AG09319 (cell line): ENCODE measurements at regions not wholly inside any gene's neighbourhood (a gene's known extent, or its start where the extent isn't known, plus 50 kb on each side); places are given as distances from the start of the nearest gene placed in this dataset.
A peak's percentile ranks its signal among the peaks of the same experiment; 100 is the strongest.

Experiments used
- DNase-seq: peaks from one replicate; pipeline ENCODE4 v3.0.0-alpha.2; 2010; ENCODE audit warnings: low read depth; ENCODE audit errors: extremely low read depth
- CTCF ChIP-seq: IDR thresholded peaks from 2 replicates; pipeline ENCODE4 v1.5.1; 2011; ENCODE audit warnings: low read depth, mild to moderate bottlenecking, inconsistent platforms, low read length, moderate library complexity

GRCh38 chr11:69887841-69888427, 68.7 kb upstream of the FGF3 start:
- DNase-seq, result no peak
- no peak for TF ChIP-seq CTCF

DNA sequence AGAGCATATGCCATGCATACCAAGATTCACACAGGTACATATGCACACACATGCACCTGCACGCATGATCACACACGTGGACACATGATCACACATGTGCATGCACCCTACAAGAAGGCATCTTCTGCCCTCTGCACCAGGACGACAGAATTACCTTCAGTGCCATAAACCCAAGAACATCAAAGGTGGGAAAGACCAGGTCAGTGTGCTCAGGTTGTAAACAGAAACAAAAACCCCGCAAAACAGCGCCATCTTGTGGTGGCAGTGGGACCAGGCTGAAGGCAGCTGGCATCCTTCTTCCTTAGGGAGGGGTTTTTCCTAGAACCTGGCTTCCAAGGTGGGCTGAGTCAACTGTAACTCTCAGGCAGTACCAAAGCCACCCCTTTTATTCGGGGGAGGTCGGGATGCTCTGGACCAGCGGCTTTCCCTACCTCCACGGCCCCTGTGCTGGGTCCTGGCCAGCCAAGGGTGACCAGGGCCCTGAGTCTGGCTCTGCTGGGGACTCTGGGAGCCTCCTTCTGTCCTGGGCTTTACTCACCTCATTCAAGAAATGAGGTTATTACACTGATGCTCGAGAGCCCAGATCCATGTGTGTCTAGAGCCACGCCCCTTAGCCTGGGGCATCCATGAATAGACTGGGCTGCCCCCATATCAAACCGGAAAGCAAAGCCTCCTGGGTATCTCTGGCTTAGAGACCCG, 69.4 kb upstream of the FGF3 start:
- peak; percentile 95 for TF ChIP-seq CTCF
- peak; percentile 16 for DNase-seq

DNA sequence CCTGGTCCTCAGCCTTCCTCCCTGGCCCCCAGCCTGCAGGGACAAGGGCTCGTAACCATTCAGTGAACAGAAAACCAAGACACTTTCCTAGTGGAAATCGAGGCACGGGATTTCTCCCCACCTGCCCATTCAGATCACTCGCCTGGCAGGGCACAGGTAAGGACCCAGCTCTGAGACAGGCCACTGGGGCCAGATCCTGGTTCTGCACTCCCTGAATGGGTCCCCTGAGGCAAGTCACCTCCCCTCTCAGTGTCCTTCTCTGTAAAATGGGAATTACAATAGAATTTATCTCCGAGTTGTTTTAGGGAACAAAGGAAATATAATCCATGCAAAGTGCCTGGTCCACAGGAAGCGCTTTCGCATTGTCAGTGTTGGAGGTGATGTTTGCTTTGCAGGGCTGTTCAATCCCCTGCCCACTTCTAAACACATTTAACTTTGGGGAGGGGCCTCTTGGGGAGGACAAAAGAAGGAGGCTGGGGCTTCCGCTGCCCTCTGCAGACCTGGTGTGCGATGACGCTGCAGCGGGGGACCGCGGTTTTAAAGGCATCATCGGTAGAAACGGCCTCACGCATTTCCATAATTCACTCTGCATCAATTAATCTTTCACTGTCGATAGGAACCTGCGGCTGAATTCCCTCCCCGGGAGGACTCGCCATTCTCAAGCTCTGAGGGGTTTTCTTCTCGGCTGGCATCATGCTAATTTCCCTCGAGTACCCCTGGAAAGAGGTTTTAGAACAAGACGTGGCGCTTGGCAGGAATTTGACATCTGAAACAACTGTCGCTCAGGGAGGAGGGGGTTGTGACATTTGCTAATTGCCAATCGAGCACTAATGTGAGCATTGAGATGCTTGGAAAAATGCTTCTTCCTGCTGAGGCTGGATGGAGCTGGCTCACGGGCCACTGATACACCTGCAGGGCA, 70.4 kb upstream of the FGF3 start:
- TF ChIP-seq CTCF, result no peak
- DNase-seq, result no peak

DNA sequence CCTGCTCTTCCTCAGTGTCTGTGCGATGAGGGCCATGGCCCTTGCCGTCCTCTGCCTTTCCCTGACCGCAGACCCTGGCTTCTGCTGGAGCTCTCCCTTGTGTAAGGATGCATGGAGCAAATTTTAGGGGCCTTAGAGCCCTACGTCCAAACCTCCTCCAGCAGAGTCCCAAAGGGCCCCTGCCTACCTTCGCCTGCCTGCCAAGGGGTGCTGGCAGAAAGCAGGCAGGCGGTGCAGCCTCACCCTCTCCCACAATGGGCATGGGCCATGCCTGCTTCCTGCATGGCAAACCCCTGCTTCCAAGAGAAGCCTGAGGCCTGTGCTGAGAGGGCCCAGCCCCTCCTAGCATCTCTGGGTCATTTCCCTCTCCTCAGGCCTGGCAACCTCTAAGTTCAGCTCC, 71.3 kb upstream of the FGF3 start:
- DNase-seq, result no peak
- TF ChIP-seq CTCF, result no peak

- no peak for TF ChIP-seq CTCF
- DNase-seq, result no peak
These were observed 72.4 kb upstream of the FGF3 start for GRCh38 chr11:69891421-69892236.

DNA sequence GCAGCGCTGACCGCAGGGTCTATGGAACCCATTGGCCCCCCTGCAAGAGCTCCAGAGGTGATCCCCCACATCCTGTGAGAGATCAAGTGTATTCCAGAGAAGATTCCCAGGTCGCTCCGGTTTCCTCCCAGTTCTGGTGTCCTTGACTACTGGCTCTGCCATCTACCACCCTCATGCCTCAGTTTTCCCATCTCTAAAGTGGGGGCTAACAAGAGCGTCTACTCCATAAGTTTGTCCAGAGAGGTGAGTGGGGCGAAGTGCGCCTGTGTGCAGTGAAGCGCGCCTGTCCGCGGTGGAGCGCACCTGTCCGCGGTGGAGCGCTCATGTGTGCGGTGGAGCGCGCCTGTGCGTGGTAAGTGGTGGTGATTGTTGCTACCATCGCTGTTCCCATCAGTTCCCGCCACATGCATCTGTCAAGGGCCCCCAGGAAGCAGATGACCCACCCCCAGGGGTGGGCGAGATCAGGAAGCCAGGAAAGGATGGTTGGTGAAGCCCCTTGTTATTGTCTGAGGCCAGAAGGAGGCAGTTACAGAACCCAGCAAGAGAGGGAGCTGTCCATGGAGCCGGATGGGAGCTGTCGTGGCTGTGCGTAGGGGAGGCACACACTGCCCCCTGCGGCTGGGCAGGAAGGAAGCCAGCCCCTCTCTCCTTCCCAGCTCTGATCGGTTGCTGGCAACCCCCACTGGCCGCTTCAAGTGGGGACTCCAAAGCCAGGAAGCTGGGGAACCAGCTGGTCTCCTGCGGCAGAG, 73.2 kb upstream of the FGF3 start:
- DNase-seq, result no peak
- no peak for TF ChIP-seq CTCF
